AG09319 (cell line): ENCODE measurements at regions not wholly inside any gene's neighbourhood (a gene's known extent, or its start where the extent isn't known, plus 50 kb on each side); places are given as distances from the start of the nearest gene placed in this dataset.
"Not testable (repeated sequence)": the region's sequence is repeated elsewhere in the genome, so short reads cannot be mapped to it uniquely, and the experiment has no call there.

Experiments used
- DNase-seq: peaks from one replicate; pipeline ENCODE4 v3.0.0-alpha.2; 2010; ENCODE audit warnings: low read depth; ENCODE audit errors: extremely low read depth
- CTCF ChIP-seq: IDR thresholded peaks from 2 replicates; pipeline ENCODE4 v1.5.1; 2011; ENCODE audit warnings: low read depth, mild to moderate bottlenecking, inconsistent platforms, low read length, moderate library complexity

- no peak for DNase-seq
- TF ChIP-seq CTCF: no peak
Observed at GRCh38 chr10:45513551-45513950, 139.5 kb downstream of the ALOX5 start.

- DNase-seq: not testable (repeated sequence)
Observed at GRCh38 chr10:45511926-45512325, 137.9 kb downstream of the ALOX5 start.

- no peak for TF ChIP-seq CTCF
- DNase-seq: no peak
Observed at GRCh38 chr10:45509491-45509890, 135.5 kb downstream of the ALOX5 start.

GRCh38 chr10:45505311-45505710 is 131.3 kb downstream of the ALOX5 start:
- DNase-seq: peak; percentile 25
- no peak for TF ChIP-seq CTCF

GRCh38 chr10:45502458-45502857 is 128.4 kb downstream of the ALOX5 start:
- no peak for TF ChIP-seq CTCF
- no peak for DNase-seq

GRCh38 chr10:45501791-45502190 is 127.8 kb downstream of the ALOX5 start:
- no peak for TF ChIP-seq CTCF
- no peak for DNase-seq

GRCh38 chr10:45500798-45501197 is 126.8 kb downstream of the ALOX5 start:
- no peak for DNase-seq
- TF ChIP-seq CTCF: no peak

- DNase-seq: no peak
- no peak for TF ChIP-seq CTCF
Observed at GRCh38 chr10:45500304-45500703, 126.3 kb downstream of the ALOX5 start.
